ENCODE measurements at regions not wholly inside any gene's neighbourhood (a gene's known extent, or its start where the extent isn't known, plus 50 kb on each side); places are given as distances from the start of the nearest gene placed in this dataset.
A peak's percentile ranks its signal among the peaks of the same experiment; 100 is the strongest.

DNA sequence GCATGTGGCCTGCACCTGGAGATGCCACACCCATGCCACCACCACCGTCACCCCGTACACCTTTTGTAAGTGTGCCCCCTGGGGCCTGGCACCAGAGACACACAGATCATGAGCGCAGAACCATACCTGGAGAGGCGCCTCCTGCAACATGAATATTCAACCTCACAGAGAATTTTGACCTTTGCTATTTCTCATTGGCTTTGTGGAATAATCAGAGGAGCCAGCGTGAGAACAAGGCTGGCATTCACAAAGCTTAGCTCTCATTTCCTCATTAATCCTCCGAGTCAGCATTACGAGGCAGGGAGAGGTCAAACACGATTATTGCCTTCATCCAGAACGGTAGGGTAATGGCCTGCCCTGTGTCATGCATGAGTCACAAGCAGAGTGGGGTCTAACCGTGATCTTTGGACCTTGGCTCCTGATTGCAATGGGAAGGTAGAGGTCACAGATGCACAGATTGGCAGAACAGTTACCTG, 73.0 kb upstream of the POMGNT2 start:
- H3K79me1 ChIP-seq (replicated peaks; ENCODE audit: low read length, poor library complexity, severe bottlenecking), result no peaks in the 10 kb centered on the region
- 46% methylated on average over 10 of the region's 10 CpGs for whole genome bisulfite sequencing
- H3K27ac ChIP-seq (ENCODE audit: low read length, poor library complexity, severe bottlenecking), result no peak overlapping the region
- peak overlapping the region; percentile 39 for H2BK120ac ChIP-seq (ENCODE audit: low read depth, low read length)
- H2BK15ac ChIP-seq (ENCODE audit: low read depth, poor library complexity, severe bottlenecking), result no peak overlapping the region
- peak overlapping the region; percentile 90 to 93 for H2BK12ac ChIP-seq (ENCODE audit: low read length in 2 of 2)
- H4K91ac ChIP-seq (ENCODE audit: low read length), result peak overlapping the region; percentile 92
- H3K9me3 ChIP-seq (ENCODE audit: control insufficient read depth, low read length), result peaks cover 3% of the 10 kb centered on the region
- peak; percentile 75 for DNase-seq
- H3K4ac ChIP-seq (ENCODE audit: low read depth in 1 of 2, low read length in 2 of 2), result peak overlapping the region; percentile 52 to 69
- no peak overlapping the region for H2BK5ac ChIP-seq (ENCODE audit: low read depth, low read length, poor library complexity, severe bottlenecking)
- H2AK5ac ChIP-seq (ENCODE audit: low read length, severe bottlenecking), result no peak overlapping the region
- H3K4me2 ChIP-seq (ENCODE audit: low read length, poor library complexity, severe bottlenecking), result no peak overlapping the region
- no peak overlapping the region for H3K14ac ChIP-seq (ENCODE audit: low read length in 2 of 2)
- no peak overlapping the region for H3K4me3 ChIP-seq (ENCODE audit: insufficient read depth in 1 of 2, low read depth in 1 of 2, low read length in 2 of 2)
- H3K36me3 ChIP-seq (ENCODE audit: control insufficient read depth in 1 of 2, insufficient read depth in 2 of 2, low read depth in 1 of 2, low read length in 2 of 2), result no peaks in the 10 kb centered on the region
- no peak overlapping the region for H2AFZ ChIP-seq (ENCODE audit: low read depth, low read length)
- peaks cover 0 to 9% of the 10 kb centered on the region in 2 experiments for H3K27me3 ChIP-seq (ENCODE audit: control insufficient read depth in 1 of 2, insufficient read depth in 1 of 2, low read length in 2 of 2)
- H3K18ac ChIP-seq (ENCODE audit: low read depth in 1 of 2, low read length in 2 of 2), result peak overlapping the region; percentile 1 to 94
- peak overlapping the region; percentile 92 for H4K8ac ChIP-seq (ENCODE audit: low read length)
- peak overlapping the region in 1 of 2 experiments; percentile 54 for H3K23ac ChIP-seq (ENCODE audit: low read length in 2 of 2)
- peaks cover 15% of the 10 kb centered on the region for H3K4me1 ChIP-seq (ENCODE audit: control insufficient read depth, insufficient read depth, low read depth, low read length)
- H3K9ac ChIP-seq (ENCODE audit: low read length), result no peak overlapping the region

DNA sequence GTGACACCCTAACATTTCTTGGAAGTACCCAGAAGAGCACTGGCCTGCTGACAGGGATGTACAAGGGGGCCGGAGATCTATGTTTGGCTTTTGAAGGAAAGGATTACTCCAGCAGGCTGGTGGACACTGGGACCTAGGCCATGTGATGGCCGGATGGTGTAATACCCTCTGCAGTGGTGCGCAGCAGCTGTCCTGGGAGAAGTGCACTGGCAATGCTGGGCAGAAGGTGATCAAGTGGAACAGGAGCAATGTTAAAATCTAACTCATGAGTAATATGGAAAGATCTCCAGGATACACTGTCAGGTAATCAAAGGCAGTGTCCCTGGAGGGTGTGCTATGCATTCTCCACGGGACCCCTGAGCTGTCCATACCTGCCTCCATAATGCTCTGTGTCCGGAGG, 71.2 kb upstream of the POMGNT2 start:
- peaks cover 15% of the 10 kb centered on the region for H3K4me1 ChIP-seq (ENCODE audit: control insufficient read depth, insufficient read depth, low read depth, low read length)
- H2BK15ac ChIP-seq (ENCODE audit: low read depth, poor library complexity, severe bottlenecking), result no peak overlapping the region
- DNase-seq, result no peak
- H2BK120ac ChIP-seq (ENCODE audit: low read depth, low read length), result no peak overlapping the region
- H3K27me3 ChIP-seq (ENCODE audit: control insufficient read depth in 1 of 2, insufficient read depth in 1 of 2, low read length in 2 of 2), result peaks cover 0 to 5% of the 10 kb centered on the region in 2 experiments
- H2BK5ac ChIP-seq (ENCODE audit: low read depth, low read length, poor library complexity, severe bottlenecking), result no peak overlapping the region
- peak overlapping the region in 1 of 2 experiments; percentile 66 for H3K14ac ChIP-seq (ENCODE audit: low read length in 2 of 2)
- 97% methylated on average over 5 of the region's 5 CpGs for WGBS
- H3K36me3 ChIP-seq (ENCODE audit: control insufficient read depth in 1 of 2, insufficient read depth in 2 of 2, low read depth in 1 of 2, low read length in 2 of 2), result no peaks in the 10 kb centered on the region
- H3K9ac ChIP-seq (ENCODE audit: low read length), result no peak overlapping the region
- H3K4me3 ChIP-seq (ENCODE audit: insufficient read depth in 1 of 2, low read depth in 1 of 2, low read length in 2 of 2), result no peak overlapping the region
- no peaks in the 10 kb centered on the region for H3K79me1 ChIP-seq (replicated peaks; ENCODE audit: low read length, poor library complexity, severe bottlenecking)
- peak overlapping the region in 1 of 2 experiments; percentile 66 for H2BK12ac ChIP-seq (ENCODE audit: low read length in 2 of 2)
- H4K91ac ChIP-seq (ENCODE audit: low read length), result peak overlapping the region; percentile 43
- no peak overlapping the region for H2AFZ ChIP-seq (ENCODE audit: low read depth, low read length)
- no peak overlapping the region for H3K23ac ChIP-seq (ENCODE audit: low read length in 2 of 2)
- H4K8ac ChIP-seq (ENCODE audit: low read length), result no peak overlapping the region
- no peak overlapping the region for H3K27ac ChIP-seq (ENCODE audit: low read length, poor library complexity, severe bottlenecking)
- peaks cover 9% of the 10 kb centered on the region for H3K9me3 ChIP-seq (ENCODE audit: control insufficient read depth, low read length)
- H2AK5ac ChIP-seq (ENCODE audit: low read length, severe bottlenecking), result no peak overlapping the region
- peak overlapping the region in 1 of 2 experiments; percentile 12 for H3K4ac ChIP-seq (ENCODE audit: low read depth in 1 of 2, low read length in 2 of 2)
- H3K4me2 ChIP-seq (ENCODE audit: low read length, poor library complexity, severe bottlenecking), result no peak overlapping the region
- H3K18ac ChIP-seq (ENCODE audit: low read depth in 1 of 2, low read length in 2 of 2), result peak overlapping the region; percentile 16 to 55

DNA sequence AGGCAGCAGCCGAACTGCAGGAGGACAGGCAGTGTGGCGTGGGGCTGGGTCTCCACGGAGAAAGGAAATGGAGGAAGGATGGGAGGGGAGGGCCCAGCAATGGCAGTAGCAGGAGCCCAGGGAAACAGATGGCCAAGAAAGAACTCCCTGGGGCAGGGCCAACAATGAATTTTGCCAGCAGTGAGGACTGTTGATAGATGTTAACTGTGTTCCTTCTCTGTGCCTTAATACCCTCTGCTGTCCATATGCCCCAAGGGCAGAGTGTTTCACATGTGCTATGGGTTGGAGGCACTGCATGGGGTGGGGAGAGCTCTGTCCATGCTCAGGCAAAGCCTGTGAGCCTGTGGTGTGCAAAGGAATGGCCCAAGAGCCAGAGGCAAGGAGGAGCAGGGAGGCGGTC, 70.8 kb upstream of the POMGNT2 start:
- WGBS, result 95% methylated on average over 4 of the region's 4 CpGs
- H2AFZ ChIP-seq (ENCODE audit: low read depth, low read length), result no peak overlapping the region
- H3K27me3 ChIP-seq (ENCODE audit: control insufficient read depth in 1 of 2, insufficient read depth in 1 of 2, low read length in 2 of 2), result peaks cover 0 to 4% of the 10 kb centered on the region in 2 experiments
- no peak for DNase-seq
- H3K79me1 ChIP-seq (replicated peaks; ENCODE audit: low read length, poor library complexity, severe bottlenecking), result no peaks in the 10 kb centered on the region
- peaks cover 15% of the 10 kb centered on the region for H3K4me1 ChIP-seq (ENCODE audit: control insufficient read depth, insufficient read depth, low read depth, low read length)
- H3K4me3 ChIP-seq (ENCODE audit: insufficient read depth in 1 of 2, low read depth in 1 of 2, low read length in 2 of 2), result no peak overlapping the region
- H3K9ac ChIP-seq (ENCODE audit: low read length), result no peak overlapping the region
- H3K4ac ChIP-seq (ENCODE audit: low read depth in 1 of 2, low read length in 2 of 2), result peak overlapping the region in 1 of 2 experiments; percentile 2
- H2BK15ac ChIP-seq (ENCODE audit: low read depth, poor library complexity, severe bottlenecking), result no peak overlapping the region
- no peak overlapping the region for H2AK5ac ChIP-seq (ENCODE audit: low read length, severe bottlenecking)
- peak overlapping the region; percentile 16 to 55 for H3K18ac ChIP-seq (ENCODE audit: low read depth in 1 of 2, low read length in 2 of 2)
- no peak overlapping the region for H3K23ac ChIP-seq (ENCODE audit: low read length in 2 of 2)
- no peaks in the 10 kb centered on the region for H3K36me3 ChIP-seq (ENCODE audit: control insufficient read depth in 1 of 2, insufficient read depth in 2 of 2, low read depth in 1 of 2, low read length in 2 of 2)
- H2BK5ac ChIP-seq (ENCODE audit: low read depth, low read length, poor library complexity, severe bottlenecking), result no peak overlapping the region
- peak overlapping the region in 1 of 2 experiments; percentile 66 for H2BK12ac ChIP-seq (ENCODE audit: low read length in 2 of 2)
- H4K91ac ChIP-seq (ENCODE audit: low read length), result peak overlapping the region; percentile 43
- H3K27ac ChIP-seq (ENCODE audit: low read length, poor library complexity, severe bottlenecking), result no peak overlapping the region
- no peak overlapping the region for H3K4me2 ChIP-seq (ENCODE audit: low read length, poor library complexity, severe bottlenecking)
- no peak overlapping the region for H2BK120ac ChIP-seq (ENCODE audit: low read depth, low read length)
- peak overlapping the region in 1 of 2 experiments; percentile 66 for H3K14ac ChIP-seq (ENCODE audit: low read length in 2 of 2)
- H4K8ac ChIP-seq (ENCODE audit: low read length), result no peak overlapping the region
- peaks cover 9% of the 10 kb centered on the region for H3K9me3 ChIP-seq (ENCODE audit: control insufficient read depth, low read length)

DNA sequence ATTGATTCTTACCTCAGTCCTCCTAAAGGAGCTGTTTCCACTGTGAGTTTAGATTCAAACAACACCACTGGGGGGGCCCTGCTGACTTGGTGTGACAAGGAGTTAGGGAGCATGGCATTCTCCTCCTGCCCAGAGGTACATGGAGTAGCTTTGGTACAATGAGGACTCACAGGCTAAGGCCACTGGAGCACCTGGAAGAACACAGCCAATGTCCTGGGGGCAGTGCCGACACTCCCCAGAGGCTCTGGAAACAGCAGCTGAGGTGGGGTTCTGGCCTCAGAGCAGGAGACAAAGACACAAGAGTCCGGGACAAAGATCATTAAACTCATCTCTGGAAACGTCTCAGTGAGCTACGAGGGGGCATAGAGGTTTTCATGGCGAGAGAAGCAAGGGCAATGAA, 69.7 kb upstream of the POMGNT2 start:
- H2AK5ac ChIP-seq (ENCODE audit: low read length, severe bottlenecking), result no peak overlapping the region
- no peak overlapping the region for H4K8ac ChIP-seq (ENCODE audit: low read length)
- no peak overlapping the region for H2BK12ac ChIP-seq (ENCODE audit: low read length in 2 of 2)
- H4K91ac ChIP-seq (ENCODE audit: low read length), result no peak overlapping the region
- no peak overlapping the region for H3K23ac ChIP-seq (ENCODE audit: low read length in 2 of 2)
- H3K9me3 ChIP-seq (ENCODE audit: control insufficient read depth, low read length), result peaks cover 9% of the 10 kb centered on the region
- H3K9ac ChIP-seq (ENCODE audit: low read length), result no peak overlapping the region
- H2BK5ac ChIP-seq (ENCODE audit: low read depth, low read length, poor library complexity, severe bottlenecking), result no peak overlapping the region
- H3K18ac ChIP-seq (ENCODE audit: low read depth in 1 of 2, low read length in 2 of 2), result peak overlapping the region in 1 of 2 experiments; percentile 1
- no peak overlapping the region for H3K4ac ChIP-seq (ENCODE audit: low read depth in 1 of 2, low read length in 2 of 2)
- H3K79me1 ChIP-seq (replicated peaks; ENCODE audit: low read length, poor library complexity, severe bottlenecking), result no peaks in the 10 kb centered on the region
- peaks cover 0 to 4% of the 10 kb centered on the region in 2 experiments for H3K27me3 ChIP-seq (ENCODE audit: control insufficient read depth in 1 of 2, insufficient read depth in 1 of 2, low read length in 2 of 2)
- H3K4me2 ChIP-seq (ENCODE audit: low read length, poor library complexity, severe bottlenecking), result no peak overlapping the region
- H3K4me1 ChIP-seq (ENCODE audit: control insufficient read depth, insufficient read depth, low read depth, low read length), result peaks cover 15% of the 10 kb centered on the region
- no peak overlapping the region for H2BK120ac ChIP-seq (ENCODE audit: low read depth, low read length)
- no peak overlapping the region for H2BK15ac ChIP-seq (ENCODE audit: low read depth, poor library complexity, severe bottlenecking)
- no peaks in the 10 kb centered on the region for H3K36me3 ChIP-seq (ENCODE audit: control insufficient read depth in 1 of 2, insufficient read depth in 2 of 2, low read depth in 1 of 2, low read length in 2 of 2)
- WGBS, result 94% methylated on average over 5 of the region's 5 CpGs
- H2AFZ ChIP-seq (ENCODE audit: low read depth, low read length), result no peak overlapping the region
- no peak overlapping the region for H3K4me3 ChIP-seq (ENCODE audit: insufficient read depth in 1 of 2, low read depth in 1 of 2, low read length in 2 of 2)
- H3K27ac ChIP-seq (ENCODE audit: low read length, poor library complexity, severe bottlenecking), result no peak overlapping the region
- H3K14ac ChIP-seq (ENCODE audit: low read length in 2 of 2), result no peak overlapping the region
- no peak for DNase-seq
